ENCODE measurements at regions not wholly inside any gene's neighbourhood (a gene's known extent, or its start where the extent isn't known, plus 50 kb on each side); places are given as distances from the start of the nearest gene placed in this dataset.

- Histone ChIP-seq H3K36me3 (ENCODE audit: insufficient read depth, low read length) (no peaks in the 10 kb centered on the region), H3K27me3 (ENCODE audit: insufficient read depth, low read length) (no peaks in the 10 kb centered on the region), H3K4me1 (ENCODE audit: insufficient read depth, low read length) (no peaks in the 10 kb centered on the region), H3K9me3 (ENCODE audit: low read length) (no peaks in the 10 kb centered on the region), H3K4me3 (ENCODE audit: low read length) (no peak overlapping the region), H2AFZ (ENCODE audit: low read depth, low read length) (no peak overlapping the region)
Measured at GRCh38 chr7:153515359-153515758, 536.8 kb upstream of the DPP6 start.

DNA sequence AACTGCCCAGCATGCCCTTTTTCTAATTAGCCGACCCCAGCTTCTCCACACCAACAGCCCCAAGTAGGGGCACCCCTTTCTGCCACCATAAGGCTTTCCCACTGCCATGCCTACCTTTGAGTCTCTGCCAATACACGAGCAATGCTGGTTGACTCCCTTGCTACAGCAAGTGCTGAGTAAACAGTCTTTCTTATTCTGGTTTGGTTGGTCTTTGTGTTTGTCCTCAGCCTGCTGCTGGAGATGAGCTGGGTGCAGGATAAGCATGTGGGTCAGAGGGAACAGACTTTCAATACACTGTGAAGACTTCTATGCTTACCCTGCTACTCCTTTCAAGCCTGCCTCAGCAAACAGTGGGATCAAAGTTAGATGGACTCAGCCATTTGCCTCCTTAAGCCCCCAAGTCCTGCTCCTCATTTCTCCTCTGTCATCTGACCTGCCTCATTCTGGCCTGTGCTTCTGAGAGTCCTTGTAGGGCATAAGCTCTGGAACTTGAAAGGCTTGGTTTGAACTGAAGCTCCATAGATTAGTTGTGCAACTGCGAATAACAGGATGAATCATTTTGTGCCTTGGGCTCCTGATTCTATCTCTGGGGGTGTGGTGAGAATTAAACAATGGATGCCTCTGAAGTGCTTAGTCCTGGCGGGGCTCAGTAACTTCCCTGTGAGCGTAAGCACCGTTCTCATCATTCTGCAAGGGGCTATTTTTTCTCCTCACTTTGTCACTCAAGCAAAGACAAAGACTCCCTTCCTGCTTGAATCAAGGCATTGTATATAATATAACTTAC lies 533.8 kb upstream of the DPP6 start:
- Histone ChIP-seq H3K4me1 (ENCODE audit: insufficient read depth, low read length) (no peaks in the 10 kb centered on the region), H3K4me3 (ENCODE audit: low read length) (no peak overlapping the region), H3K9me3 (ENCODE audit: low read length) (no peaks in the 10 kb centered on the region), H3K27me3 (ENCODE audit: insufficient read depth, low read length) (no peaks in the 10 kb centered on the region), H2AFZ (ENCODE audit: low read depth, low read length) (no peak overlapping the region), H3K36me3 (ENCODE audit: insufficient read depth, low read length) (no peaks in the 10 kb centered on the region)

DNA sequence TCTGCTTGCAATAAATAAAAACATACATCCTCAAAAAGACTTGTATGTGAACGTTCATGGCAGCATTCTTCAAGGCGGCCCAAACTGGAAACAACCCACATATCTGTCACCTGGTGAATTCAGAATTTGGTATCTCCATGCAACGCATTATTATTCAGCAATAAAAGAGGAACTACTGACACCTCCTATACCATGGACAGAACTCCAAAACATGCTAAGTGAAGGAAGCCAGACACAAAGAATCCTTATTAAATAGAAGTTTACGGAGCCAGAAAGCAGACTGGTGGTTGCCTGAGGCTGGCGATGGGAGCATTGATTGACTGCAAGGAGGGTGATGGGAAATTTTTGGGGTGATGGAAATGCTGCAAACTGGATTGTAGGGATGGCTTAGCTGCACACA lies 530.8 kb upstream of the DPP6 start:
- Histone ChIP-seq H3K4me3 (ENCODE audit: low read length) (no peak overlapping the region), H3K36me3 (ENCODE audit: insufficient read depth, low read length) (no peaks in the 10 kb centered on the region), H3K27me3 (ENCODE audit: insufficient read depth, low read length) (no peaks in the 10 kb centered on the region), H3K4me1 (ENCODE audit: insufficient read depth, low read length) (no peaks in the 10 kb centered on the region), H2AFZ (ENCODE audit: low read depth, low read length) (no peak overlapping the region), H3K9me3 (ENCODE audit: low read length) (no peaks in the 10 kb centered on the region)

DNA sequence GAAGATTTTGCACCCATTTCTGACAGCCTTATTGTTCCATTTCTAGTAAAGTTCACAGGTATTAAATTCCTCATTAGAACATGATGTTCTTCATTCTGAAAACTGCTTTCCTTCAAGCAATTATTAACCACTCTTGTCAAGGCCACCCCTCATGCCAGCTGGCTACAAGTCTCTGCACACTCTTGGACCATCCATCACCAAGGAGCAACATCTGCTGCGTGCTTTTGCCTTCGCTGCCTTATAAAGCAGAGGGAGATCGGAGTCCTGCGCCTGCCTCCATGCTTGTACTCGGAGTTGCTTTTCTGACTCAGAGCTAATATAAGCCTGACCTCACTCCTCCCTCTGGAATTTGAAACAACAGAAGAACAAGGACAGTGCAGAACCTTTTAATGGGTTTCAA lies 529.9 kb upstream of the DPP6 start:
- Histone ChIP-seq H3K4me3 (ENCODE audit: low read length) (no peak overlapping the region), H2AFZ (ENCODE audit: low read depth, low read length) (no peak overlapping the region), H3K27me3 (ENCODE audit: insufficient read depth, low read length) (peaks cover 3% of the 10 kb centered on the region), H3K9me3 (ENCODE audit: low read length) (no peaks in the 10 kb centered on the region), H3K36me3 (ENCODE audit: insufficient read depth, low read length) (no peaks in the 10 kb centered on the region), H3K4me1 (ENCODE audit: insufficient read depth, low read length) (no peaks in the 10 kb centered on the region)

DNA sequence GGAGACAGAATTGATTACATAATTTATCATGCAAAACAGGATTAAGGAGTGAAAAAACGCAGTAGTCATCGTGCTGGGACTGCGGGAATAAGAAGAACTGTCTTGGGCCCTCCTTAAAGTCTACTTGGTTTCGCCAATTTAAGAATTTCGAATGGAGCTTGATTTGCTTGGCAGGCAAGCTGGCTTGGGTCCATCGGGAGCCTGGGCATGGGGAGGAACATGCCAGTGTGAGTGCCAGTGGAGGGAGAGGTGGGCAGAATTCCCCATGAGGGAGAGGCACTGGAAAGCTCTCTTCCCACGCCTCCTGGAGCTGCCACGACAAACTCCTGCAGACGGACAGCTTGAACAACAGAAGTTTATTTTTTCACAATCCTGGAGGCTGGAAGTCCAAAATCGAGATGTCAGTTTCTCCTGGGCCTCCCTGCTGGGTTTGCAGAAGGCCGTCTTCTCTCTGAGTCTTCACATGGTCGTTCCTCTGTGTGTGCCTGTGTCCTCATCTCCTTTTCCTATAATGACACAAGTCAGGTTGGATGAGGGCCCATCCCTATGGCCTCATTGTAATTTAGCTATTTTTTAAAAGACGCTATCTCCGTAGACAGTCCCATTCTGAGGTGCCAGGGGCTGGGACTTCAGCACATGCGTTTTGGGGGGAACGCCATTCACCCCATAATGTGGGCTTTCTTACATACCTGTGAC lies 528.7 kb upstream of the DPP6 start:
- Histone ChIP-seq H3K4me1 (ENCODE audit: insufficient read depth, low read length) (no peaks in the 10 kb centered on the region), H3K9me3 (ENCODE audit: low read length) (no peaks in the 10 kb centered on the region)

GRCh38 chr7:153524070-153524601 lies 528.1 kb upstream of the DPP6 start:
- H3K27me3 ChIP-seq (ENCODE audit: insufficient read depth, low read length), result peaks cover 3% of the 10 kb centered on the region
- no peak overlapping the region for H3K4me3 ChIP-seq (ENCODE audit: low read length)
- no peaks in the 10 kb centered on the region for H3K9me3 ChIP-seq (ENCODE audit: low read length)
- no peaks in the 10 kb centered on the region for H3K36me3 ChIP-seq (ENCODE audit: insufficient read depth, low read length)
- H2AFZ ChIP-seq (ENCODE audit: low read depth, low read length), result no peak overlapping the region
- no peaks in the 10 kb centered on the region for H3K4me1 ChIP-seq (ENCODE audit: insufficient read depth, low read length)

More for the DNA sequence above, 528.7 kb upstream of the DPP6 start:
- H2AFZ ChIP-seq (ENCODE audit: low read depth, low read length), result no peak overlapping the region
- H3K4me3 ChIP-seq (ENCODE audit: low read length), result no peak overlapping the region
- H3K27me3 ChIP-seq (ENCODE audit: insufficient read depth, low read length), result peaks cover 3% of the 10 kb centered on the region
- no peaks in the 10 kb centered on the region for H3K36me3 ChIP-seq (ENCODE audit: insufficient read depth, low read length)

DNA sequence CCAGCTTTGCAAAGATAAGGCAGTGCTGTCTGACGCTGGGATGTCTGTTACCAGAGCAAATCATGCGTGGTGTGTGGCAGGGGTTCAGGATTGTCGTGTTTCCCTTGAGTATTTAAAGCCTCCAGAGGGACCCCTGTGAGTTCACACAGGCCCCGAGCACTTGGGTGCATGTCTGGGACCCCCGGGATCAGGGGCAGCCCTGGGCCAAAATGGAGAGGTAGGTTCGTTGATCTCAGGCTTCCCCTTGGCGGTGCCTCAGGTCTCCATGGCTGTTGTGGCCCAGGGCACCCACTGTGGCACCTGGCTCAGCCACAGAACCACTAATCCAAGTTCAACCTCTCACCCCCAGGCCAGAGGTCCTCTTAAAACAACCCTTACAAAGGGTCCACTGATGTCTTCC lies 523.1 kb upstream of the DPP6 start:
- H3K36me3 ChIP-seq (ENCODE audit: insufficient read depth, low read length), result no peaks in the 10 kb centered on the region
- peaks cover 3% of the 10 kb centered on the region for H3K27me3 ChIP-seq (ENCODE audit: insufficient read depth, low read length)
- H3K4me1 ChIP-seq (ENCODE audit: insufficient read depth, low read length), result no peaks in the 10 kb centered on the region
- no peak overlapping the region for H3K4me3 ChIP-seq (ENCODE audit: low read length)
- no peaks in the 10 kb centered on the region for H3K9me3 ChIP-seq (ENCODE audit: low read length)
- H2AFZ ChIP-seq (ENCODE audit: low read depth, low read length), result no peak overlapping the region

DNA sequence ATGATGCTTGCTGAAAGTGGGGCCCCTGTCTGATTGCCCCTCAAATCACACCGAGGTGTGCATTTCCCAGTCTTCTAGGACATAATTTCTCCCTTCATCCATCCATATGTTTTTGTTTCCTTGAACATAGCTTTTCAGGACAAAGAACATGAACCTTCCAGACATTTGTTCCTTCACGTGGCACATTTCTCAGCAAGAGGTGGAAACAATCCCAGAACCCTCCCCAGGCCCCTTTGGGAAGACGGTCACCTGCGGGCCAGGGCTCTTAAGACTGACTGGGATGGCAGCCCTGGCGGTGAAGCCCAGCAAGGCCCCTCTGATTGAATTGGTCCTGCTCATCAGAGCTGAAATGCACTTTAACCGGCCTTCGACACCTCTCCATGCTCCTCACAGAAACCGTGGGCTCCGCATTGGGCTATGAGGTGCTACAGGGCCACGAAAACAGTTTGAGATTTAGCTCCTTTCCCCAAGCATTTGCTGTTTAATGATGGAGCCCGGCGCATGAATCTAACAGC lies 522.5 kb upstream of the DPP6 start:
- H3K36me3 ChIP-seq (ENCODE audit: insufficient read depth, low read length), result no peaks in the 10 kb centered on the region
- H2AFZ ChIP-seq (ENCODE audit: low read depth, low read length), result no peak overlapping the region
- H3K4me1 ChIP-seq (ENCODE audit: insufficient read depth, low read length), result no peaks in the 10 kb centered on the region
- peaks cover 3% of the 10 kb centered on the region for H3K27me3 ChIP-seq (ENCODE audit: insufficient read depth, low read length)
- H3K4me3 ChIP-seq (ENCODE audit: low read length), result no peak overlapping the region
- H3K9me3 ChIP-seq (ENCODE audit: low read length), result no peaks in the 10 kb centered on the region

DNA sequence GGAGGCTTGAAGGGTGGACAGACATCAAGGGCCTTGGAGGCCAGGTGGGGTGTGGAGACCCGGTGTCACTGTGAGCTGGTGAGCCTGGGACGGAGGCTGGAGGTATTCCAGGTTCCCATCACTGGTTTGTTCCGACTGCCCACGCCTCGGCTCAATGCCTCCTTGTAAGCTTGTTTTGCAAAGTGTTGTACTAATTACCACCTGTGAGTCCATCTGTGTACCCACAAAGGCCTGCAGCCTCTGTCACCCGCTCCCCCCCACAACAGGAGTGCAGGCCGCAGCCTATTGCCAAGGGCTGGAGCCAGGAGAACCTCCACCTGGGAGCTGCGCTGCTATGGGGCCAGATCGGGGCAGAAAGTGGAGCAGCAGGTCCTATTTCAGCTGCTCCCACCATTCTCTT lies 521.8 kb upstream of the DPP6 start:
- no peak overlapping the region for H3K4me3 ChIP-seq (ENCODE audit: low read length)
- H3K9me3 ChIP-seq (ENCODE audit: low read length), result no peaks in the 10 kb centered on the region
- H3K27me3 ChIP-seq (ENCODE audit: insufficient read depth, low read length), result peaks cover 3% of the 10 kb centered on the region
- H3K4me1 ChIP-seq (ENCODE audit: insufficient read depth, low read length), result no peaks in the 10 kb centered on the region
- H3K36me3 ChIP-seq (ENCODE audit: insufficient read depth, low read length), result no peaks in the 10 kb centered on the region
- H2AFZ ChIP-seq (ENCODE audit: low read depth, low read length), result no peak overlapping the region

- Histone ChIP-seq H3K36me3 (ENCODE audit: insufficient read depth, low read length) (no peaks in the 10 kb centered on the region), H3K4me3 (ENCODE audit: low read length) (no peak overlapping the region), H2AFZ (ENCODE audit: low read depth, low read length) (no peak overlapping the region), H3K27me3 (ENCODE audit: insufficient read depth, low read length) (no peaks in the 10 kb centered on the region), H3K9me3 (ENCODE audit: low read length) (no peaks in the 10 kb centered on the region), H3K4me1 (ENCODE audit: insufficient read depth, low read length) (no peaks in the 10 kb centered on the region)
Measured at GRCh38 chr7:153532326-153532725, 519.9 kb upstream of the DPP6 start.

DNA sequence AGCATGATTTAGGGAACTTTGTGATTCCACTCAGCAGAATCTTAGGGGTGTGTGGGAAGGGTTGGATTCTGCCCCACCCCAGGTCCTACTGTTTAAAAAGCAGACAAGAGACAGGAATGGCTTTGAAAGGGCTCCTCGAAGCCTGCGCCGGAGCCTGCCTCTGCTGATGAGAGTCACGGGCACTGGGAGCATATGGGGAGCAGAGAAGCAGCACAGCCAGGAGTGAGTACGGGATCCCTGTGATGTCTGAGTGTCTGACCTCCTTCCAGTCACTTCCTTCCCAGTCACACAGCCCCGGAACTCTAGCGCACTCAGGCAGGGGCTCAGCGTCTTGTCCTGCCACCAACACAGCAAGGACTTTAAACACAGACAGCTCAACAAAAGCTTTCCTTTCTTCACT lies 514.9 kb upstream of the DPP6 start:
- Histone ChIP-seq H3K36me3 (ENCODE audit: insufficient read depth, low read length) (no peaks in the 10 kb centered on the region), H3K4me3 (ENCODE audit: low read length) (no peak overlapping the region), H3K9me3 (ENCODE audit: low read length) (no peaks in the 10 kb centered on the region), H2AFZ (ENCODE audit: low read depth, low read length) (no peak overlapping the region), H3K27me3 (ENCODE audit: insufficient read depth, low read length) (peaks cover 4% of the 10 kb centered on the region), H3K4me1 (ENCODE audit: insufficient read depth, low read length) (no peaks in the 10 kb centered on the region)

DNA sequence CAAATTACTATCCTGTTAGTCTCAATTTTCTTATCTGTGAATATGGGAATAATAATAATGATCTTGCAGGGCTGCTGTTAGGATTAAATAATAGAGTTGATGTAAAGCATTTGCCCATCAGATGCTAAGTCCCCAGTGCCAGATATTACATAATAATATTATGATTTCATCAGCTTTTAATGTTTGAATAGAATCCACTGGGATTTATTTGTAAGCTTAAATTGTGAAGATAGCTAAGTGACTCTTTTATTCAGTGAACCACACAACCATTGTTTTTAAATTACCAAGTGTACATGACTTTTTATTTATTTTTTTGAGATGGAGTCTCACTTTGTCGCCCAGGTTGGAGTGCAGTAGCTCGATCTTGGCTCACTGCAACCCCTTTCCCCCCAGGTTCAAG lies 510.3 kb upstream of the DPP6 start:
- no peaks in the 10 kb centered on the region for H3K36me3 ChIP-seq (ENCODE audit: insufficient read depth, low read length)
- no peaks in the 10 kb centered on the region for H3K9me3 ChIP-seq (ENCODE audit: low read length)
- no peak overlapping the region for H3K4me3 ChIP-seq (ENCODE audit: low read length)
- H3K27me3 ChIP-seq (ENCODE audit: insufficient read depth, low read length), result peaks cover 11% of the 10 kb centered on the region
- H2AFZ ChIP-seq (ENCODE audit: low read depth, low read length), result no peak overlapping the region
- no peaks in the 10 kb centered on the region for H3K4me1 ChIP-seq (ENCODE audit: insufficient read depth, low read length)

- no peak overlapping the region for H2AFZ ChIP-seq (ENCODE audit: low read depth, low read length)
- peaks cover 11% of the 10 kb centered on the region for H3K27me3 ChIP-seq (ENCODE audit: insufficient read depth, low read length)
- no peaks in the 10 kb centered on the region for H3K4me1 ChIP-seq (ENCODE audit: insufficient read depth, low read length)
- H3K9me3 ChIP-seq (ENCODE audit: low read length), result no peaks in the 10 kb centered on the region
- H3K4me3 ChIP-seq (ENCODE audit: low read length), result no peak overlapping the region
- H3K36me3 ChIP-seq (ENCODE audit: insufficient read depth, low read length), result no peaks in the 10 kb centered on the region
Measured at GRCh38 chr7:153543232-153543631, 509.0 kb upstream of the DPP6 start.

Measured in neuron (in vitro differentiated cells).